HL-60 (cell line): ENCODE measurements at regions not wholly inside any gene's neighbourhood (a gene's known extent, or its start where the extent isn't known, plus 50 kb on each side); places are given as distances from the start of the nearest gene placed in this dataset.

Experiments
- DNase-seq, 2 experiments: peaks; one replicate each; pipeline ENCODE4 v3.0.0-alpha.2; 2010 to 2020; ENCODE audit warnings: low read depth in 1 of 2, low spot score in 1 of 2
- H3K27ac ChIP-seq: fragments of 250-450 bp; sonication (Bioruptor Pico); replicated peaks from 2 replicates; pipeline ENCODE4 v1.5.1; 2020; ENCODE audit warnings: mild to moderate bottlenecking, moderate library complexity
- H3K27me3 ChIP-seq: fragments of 250-450 bp; sonication (Bioruptor Pico); 2 replicates; pipeline ENCODE4 v1.5.1; 2021; ENCODE audit warnings: mild to moderate bottlenecking, moderate library complexity; ENCODE audit not compliant: insufficient read depth, poor library complexity, severe bottlenecking
- H3K4me3 ChIP-seq: replicated peaks from 2 replicates; pipeline ENCODE4 v1.5.1; 2011; ENCODE audit warnings: mild to moderate bottlenecking, control low read depth, low read length; ENCODE audit not compliant: insufficient read depth
- CTCF ChIP-seq: IDR thresholded peaks from one replicate; pipeline ENCODE4 v1.5.1; 2011; ENCODE audit warnings: low read length, control low read depth, inconsistent platforms; ENCODE audit not compliant: insufficient read depth
- GABPA ChIP-seq: IDR thresholded peaks from 2 replicates; pipeline ENCODE4 v1.6.1; 2012; ENCODE audit warnings: low read depth
- POLR2AphosphoS5 ChIP-seq: IDR thresholded peaks from 2 replicates; pipeline ENCODE4 v1.6.1; 2012; ENCODE audit warnings: low read depth
- REST ChIP-seq: IDR thresholded peaks from 2 replicates; pipeline ENCODE4 v1.6.1; 2012; ENCODE audit warnings: low read depth; ENCODE audit not compliant: insufficient replicate concordance
- SPI1 ChIP-seq: IDR thresholded peaks from 2 replicates; pipeline ENCODE4 v1.6.1; 2012; ENCODE audit warnings: low read depth, mild to moderate bottlenecking, borderline replicate concordance

- Histone ChIP-seq H3K27me3 (no peaks in the 10 kb centered on the region), H3K4me3 (no peak overlapping the region), H3K27ac (no peak overlapping the region)
- DNase-seq = no peak
- TF ChIP-seq POLR2AphosphoS5 (no peak), CTCF (no peak), SPI1 (no peak), GABPA (no peak), REST (no peak)
These were observed 895.9 kb upstream of the DDX18 start for GRCh38 chr2:116918574-116918973.

GRCh38 chr2:116922414-116922813 is 892.1 kb upstream of the DDX18 start:
- TF ChIP-seq POLR2AphosphoS5 (no peak), CTCF (no peak), GABPA (no peak), REST (no peak), SPI1 (no peak)
- H3K27me3 ChIP-seq = no peaks in the 10 kb centered on the region
- no peak overlapping the region for H3K4me3 ChIP-seq
- no peak overlapping the region for H3K27ac ChIP-seq
- DNase-seq = no peak

GRCh38 chr2:116924509-116924908 is 890.0 kb upstream of the DDX18 start:
- DNase-seq = no peak
- TF ChIP-seq CTCF (no peak), POLR2AphosphoS5 (no peak), GABPA (no peak), REST (no peak), SPI1 (no peak)

More at GRCh38 chr2:116924509-116924908, 890.0 kb upstream of the DDX18 start:
- no peaks in the 10 kb centered on the region for H3K27me3 ChIP-seq
- H3K4me3 ChIP-seq = no peak overlapping the region
- no peak overlapping the region for H3K27ac ChIP-seq
